LNCAP (cell line): ENCODE measurements at regions not wholly inside any gene's neighbourhood (a gene's known extent, or its start where the extent isn't known, plus 50 kb on each side); places are given as distances from the start of the nearest gene placed in this dataset.

Source experiments
- TF ChIP-seq, protein P1 (sequence below): fragments of 450-650 bp; IDR thresholded peaks from 2 replicates; pipeline ENCODE4 v1.5.1; 2017; ENCODE audit warnings: mild to moderate bottlenecking

GRCh38 chr5:117435203-117435602 lies 860.6 kb upstream of the SEMA6A start:
- TF ChIP-seq, protein P1, sequence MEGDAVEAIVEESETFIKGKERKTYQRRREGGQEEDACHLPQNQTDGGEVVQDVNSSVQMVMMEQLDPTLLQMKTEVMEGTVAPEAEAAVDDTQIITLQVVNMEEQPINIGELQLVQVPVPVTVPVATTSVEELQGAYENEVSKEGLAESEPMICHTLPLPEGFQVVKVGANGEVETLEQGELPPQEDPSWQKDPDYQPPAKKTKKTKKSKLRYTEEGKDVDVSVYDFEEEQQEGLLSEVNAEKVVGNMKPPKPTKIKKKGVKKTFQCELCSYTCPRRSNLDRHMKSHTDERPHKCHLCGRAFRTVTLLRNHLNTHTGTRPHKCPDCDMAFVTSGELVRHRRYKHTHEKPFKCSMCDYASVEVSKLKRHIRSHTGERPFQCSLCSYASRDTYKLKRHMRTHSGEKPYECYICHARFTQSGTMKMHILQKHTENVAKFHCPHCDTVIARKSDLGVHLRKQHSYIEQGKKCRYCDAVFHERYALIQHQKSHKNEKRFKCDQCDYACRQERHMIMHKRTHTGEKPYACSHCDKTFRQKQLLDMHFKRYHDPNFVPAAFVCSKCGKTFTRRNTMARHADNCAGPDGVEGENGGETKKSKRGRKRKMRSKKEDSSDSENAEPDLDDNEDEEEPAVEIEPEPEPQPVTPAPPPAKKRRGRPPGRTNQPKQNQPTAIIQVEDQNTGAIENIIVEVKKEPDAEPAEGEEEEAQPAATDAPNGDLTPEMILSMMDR: no peak

GRCh38 chr5:117434254-117434653 lies 859.6 kb upstream of the SEMA6A start:
- TF ChIP-seq, protein P1: no peak

DNA sequence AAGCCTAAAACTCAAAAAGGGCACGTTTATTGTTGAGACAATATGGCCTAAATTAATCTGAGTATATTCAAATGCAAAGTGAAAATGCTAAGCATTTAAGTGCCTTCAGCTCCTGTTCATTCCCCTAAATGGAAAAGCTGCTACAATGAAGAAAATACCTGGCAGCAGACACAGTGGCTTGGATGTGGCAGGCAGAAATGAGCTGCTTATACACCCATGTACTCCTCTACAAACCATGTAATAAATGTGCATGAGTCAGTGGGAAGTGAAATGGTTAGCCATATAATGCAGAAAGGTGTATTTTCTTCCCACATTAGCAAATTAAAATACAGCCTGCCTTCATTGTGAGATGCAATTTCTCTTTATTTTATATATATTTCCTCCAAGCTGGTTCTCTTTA lies 859.2 kb upstream of the SEMA6A start:
- TF ChIP-seq, protein P1: no peak

DNA sequence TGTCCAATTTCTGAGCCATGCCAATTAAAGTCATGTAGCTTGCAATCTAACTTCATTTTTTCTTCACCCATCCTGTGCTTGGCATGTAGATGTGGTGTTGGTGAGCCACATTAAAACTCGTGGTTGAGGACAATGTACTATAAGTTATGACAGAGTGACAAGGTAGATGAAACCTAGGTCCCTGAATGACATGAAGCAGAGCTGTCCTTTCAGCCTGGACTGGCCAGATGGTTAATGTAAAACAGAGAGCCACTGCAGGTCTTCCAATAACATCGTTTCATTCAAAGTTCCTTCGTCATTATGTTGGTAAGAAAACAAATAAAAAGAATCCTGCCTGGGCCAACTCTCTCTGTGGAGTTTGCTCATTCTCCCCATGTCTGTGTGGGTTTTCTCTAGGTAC lies 856.5 kb upstream of the SEMA6A start:
- TF ChIP-seq, protein P1: no peak

GRCh38 chr5:117425163-117425562 lies 850.5 kb upstream of the SEMA6A start:
- TF ChIP-seq, protein P1: no peak

DNA sequence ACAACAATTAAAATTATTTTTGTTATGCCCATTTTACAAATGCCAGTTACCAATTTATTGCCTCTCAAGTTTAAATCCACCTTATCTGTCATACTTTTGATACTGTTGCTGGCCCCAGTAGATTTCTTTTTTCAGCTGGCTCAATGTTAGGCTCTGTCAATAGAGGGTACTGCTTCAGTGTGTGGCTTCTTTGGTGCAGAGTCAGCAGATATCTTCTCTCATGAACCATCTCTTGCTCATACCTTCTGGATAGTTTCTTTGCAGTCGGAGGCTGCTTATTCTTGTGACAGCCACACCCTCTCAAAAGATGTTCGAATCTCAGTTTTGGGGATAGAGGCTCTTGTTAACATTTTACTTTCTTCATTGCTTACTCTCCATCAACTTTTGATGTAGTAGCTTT lies 849.9 kb upstream of the SEMA6A start:
- TF ChIP-seq, protein P1: no peak

DNA sequence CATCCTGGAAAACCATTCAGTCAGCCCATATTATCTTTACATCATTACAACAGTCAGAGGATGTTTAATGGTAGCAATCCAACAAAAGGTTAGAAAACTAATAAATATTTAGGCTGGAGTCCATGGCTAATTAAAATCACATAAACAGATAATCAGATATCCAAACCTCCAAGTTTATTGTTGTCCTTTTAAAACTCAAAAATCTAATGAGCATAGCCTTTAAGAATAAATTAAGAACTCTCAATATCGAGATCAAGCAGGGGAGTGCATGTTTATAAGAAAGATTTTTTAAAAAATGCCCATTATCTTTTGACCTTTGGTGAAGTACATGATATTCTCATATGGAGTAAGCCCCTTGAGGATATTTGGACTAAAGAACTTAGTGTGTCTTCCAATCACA lies 842.9 kb upstream of the SEMA6A start:
- TF ChIP-seq, protein P1: no peak

DNA sequence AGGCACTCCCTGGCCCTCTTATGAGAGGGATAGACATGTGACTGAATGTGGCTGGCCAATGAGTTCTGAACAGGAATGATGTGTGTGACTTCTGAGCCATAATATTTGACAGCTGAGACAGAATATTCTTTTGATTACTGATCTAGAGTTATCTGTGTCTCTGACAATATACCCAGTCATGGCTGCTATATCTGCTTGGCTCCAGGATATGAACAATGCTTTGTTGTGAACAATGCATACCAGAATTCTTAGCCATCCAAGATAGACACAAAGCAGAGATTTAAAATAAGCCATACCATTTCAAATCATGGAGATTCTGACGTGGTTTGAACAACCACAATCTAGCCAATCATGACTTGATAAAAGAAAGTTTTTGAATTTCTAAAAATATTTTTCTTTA lies 840.3 kb upstream of the SEMA6A start:
- TF ChIP-seq, protein P1: no peak
